Cardiac septum (tissue), 1 donor: ENCODE measurements at regions not wholly inside any gene's neighbourhood (a gene's known extent, or its start where the extent isn't known, plus 50 kb on each side); places are given as distances from the start of the nearest gene placed in this dataset.
"Not testable (repeated sequence)": the region's sequence is repeated elsewhere in the genome, so short reads cannot be mapped to it uniquely, and the experiment has no call there.

Experiments
- DNase-seq: peaks from one replicate; pipeline ENCODE4 v3.0.0-alpha.2; 2020; ENCODE audit warnings: low spot score
- intact Hi-C: fragments of 100-400 bp; cut with DNase I; formaldehyde crosslinking; loops from one replicate; pipeline ENCODE4 v1.14.0; 2022
- donor health status: DM: no; HTN: no; CAD: no.

DNA sequence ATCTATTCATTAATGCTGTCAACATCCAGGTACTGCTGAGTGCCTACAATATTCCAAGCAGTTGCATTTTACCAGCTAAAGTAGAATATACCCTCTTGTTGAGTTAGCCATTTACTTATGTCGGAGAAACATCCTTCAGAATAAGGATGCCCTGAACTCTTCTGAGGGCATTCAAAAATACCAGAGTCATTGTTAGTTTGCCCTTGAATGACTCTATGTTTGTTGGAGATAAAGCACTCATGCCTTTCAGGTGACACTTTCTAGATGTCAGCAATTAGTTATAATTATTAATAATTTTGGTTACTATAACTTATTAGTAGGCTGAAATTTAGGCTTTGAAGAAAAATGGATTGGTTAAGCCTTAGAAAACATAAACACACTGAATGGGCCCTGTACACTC is 286.2 kb upstream of the STXBP5 start:
- intact Hi-C loops = loop anchor here (10.0 kb wide), 1 partner anchor 367 kb away; no protein-coding TSS in a partner anchor
- no peak for DNase-seq

DNA sequence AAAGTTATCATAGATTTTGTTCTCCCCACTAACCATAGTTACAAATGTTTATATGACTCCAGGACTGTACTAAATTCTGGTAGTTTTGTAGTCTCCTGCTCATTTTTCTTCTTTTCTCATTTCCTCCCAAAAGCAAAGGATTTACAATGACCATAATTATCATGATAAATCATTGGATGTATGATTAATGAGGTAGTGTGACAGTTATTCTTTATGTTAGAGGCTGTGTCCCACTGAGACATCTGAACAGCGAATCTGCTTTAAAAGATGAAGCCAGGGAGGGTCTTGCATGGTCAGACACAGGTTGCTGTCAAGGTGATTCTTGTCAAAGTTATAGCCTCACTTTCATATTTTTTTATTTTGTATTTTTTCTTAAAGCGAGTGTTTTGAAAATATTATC is 285.2 kb upstream of the STXBP5 start:
- intact Hi-C loops = loop anchor here (10.0 kb wide), 1 partner anchor 366 kb away; no protein-coding TSS in a partner anchor

DNA sequence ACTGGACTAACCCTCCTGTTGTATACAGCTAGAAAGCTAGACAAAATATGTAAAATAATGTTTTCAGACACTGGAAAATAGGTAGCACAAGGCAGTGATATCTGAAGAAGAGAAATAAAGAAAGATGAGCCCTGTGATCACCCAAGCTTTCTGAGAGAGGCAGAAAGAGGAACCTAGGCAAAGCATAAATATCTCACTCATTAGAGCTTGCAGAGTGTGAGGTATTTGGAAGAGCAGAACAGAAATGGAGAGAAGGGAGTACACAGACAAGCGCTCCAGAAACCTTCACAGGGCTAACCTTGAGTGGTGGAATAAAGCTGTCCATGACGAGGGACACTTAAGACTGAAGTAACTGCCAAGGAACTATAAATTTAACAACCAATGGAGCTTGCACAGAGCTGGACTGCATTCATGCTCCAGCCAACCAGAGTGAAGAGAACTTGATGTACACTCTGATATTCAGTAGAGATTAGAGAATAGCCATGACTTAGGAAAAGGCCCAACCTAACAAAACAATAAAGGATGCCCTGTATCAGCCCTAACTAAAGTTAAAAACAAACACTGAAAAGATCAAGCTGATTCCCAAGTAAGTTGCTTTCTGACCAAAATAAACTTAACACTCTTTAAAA is 280.9 kb upstream of the STXBP5 start:
- DNase-seq = no peak
- intact Hi-C loops = no loop called here

More for the DNA sequence above, 285.2 kb upstream of the STXBP5 start:
- no peak for DNase-seq

- no peak for DNase-seq
- intact Hi-C loops = no loop called here
Observed at GRCh38 chr6:146925846-146926245, 278.4 kb upstream of the STXBP5 start.

DNA sequence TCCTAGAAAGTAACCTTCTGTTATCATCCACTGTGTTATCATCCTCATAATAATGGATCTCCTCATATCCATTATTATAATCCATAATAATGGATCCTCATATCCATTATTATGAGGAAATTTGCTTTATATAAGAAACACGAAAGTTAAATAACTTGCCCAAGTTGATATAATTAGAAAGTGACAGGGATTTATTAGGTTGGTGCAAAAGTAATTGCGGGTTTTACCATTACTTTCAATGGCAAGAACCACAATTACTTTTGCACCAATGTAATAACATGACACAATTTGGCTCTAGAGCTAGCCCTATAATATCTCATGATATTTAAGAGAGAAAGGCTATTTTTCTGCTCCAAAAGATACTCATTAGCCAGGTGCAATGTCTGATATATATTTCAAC is 275.7 kb upstream of the STXBP5 start:
- intact Hi-C loops = no loop called here
- DNase-seq = no peak

- intact Hi-C loops = no loop called here
- DNase-seq = no peak
Observed at GRCh38 chr6:146931214-146931613, 273.0 kb upstream of the STXBP5 start.

DNA sequence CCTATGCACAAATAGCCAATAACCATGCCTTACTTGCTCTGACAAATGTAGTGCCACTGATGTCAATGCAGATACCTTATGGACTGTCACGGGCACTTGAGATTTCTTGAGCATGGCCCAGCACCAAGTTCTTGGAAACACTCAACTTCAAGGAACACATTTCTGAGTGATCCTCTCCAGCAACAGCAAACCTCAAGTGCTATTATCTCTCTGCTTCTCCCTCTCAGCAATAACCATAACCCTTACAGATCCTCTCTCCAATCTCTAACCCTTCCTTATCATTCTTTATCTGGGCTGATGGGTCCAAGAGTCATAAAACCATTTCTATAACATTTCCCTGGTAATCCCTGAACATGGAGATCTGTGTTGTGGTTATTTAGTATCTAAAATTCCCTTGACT is 266.9 kb upstream of the STXBP5 start:
- DNase-seq = no peak
- intact Hi-C loops = no loop called here

- DNase-seq = no peak
- intact Hi-C loops = no loop called here
Observed at GRCh38 chr6:146938266-146938665, 266.0 kb upstream of the STXBP5 start.

DNA sequence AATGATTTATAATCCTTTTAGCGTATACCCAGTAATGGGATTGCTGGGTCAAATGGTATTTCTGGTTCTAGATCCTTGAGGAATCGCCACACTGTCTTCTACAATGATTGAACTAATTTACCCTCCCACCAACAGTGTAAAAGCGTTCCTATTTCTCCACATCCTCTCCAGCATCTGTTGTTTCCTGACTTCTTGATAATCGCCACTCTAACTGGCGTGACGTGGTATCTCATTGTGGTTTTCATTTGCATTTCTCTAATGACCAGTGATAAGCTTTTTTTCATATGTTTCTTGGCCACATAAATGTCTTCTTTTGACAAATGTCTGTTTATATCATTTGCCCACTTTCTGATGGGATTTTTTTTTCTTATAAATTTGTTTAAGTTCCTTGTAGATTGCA is 264.8 kb upstream of the STXBP5 start:
- intact Hi-C loops, DNase-seq: not testable (repeated sequence)

GRCh38 chr6:146943664-146944063 is 260.6 kb upstream of the STXBP5 start:
- DNase-seq = no peak
- intact Hi-C loops = no loop called here

DNA sequence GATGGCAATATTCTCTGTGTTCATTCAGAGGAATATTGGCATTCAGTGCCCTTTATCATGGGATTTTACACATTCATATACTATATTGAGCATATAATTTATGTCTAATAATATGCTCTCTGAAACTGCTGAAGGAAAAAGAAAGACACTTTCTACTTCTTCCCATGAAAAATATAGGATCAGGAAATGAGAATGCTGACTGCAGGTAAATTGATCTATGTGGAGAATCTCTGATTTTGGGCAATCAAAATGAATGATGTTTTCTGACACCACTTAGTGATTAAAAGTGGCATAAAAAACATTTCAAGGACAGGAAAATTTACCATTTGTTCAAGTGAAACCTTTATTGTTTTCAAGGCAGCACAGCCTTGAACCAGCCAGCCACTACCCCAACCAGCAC is 260.1 kb upstream of the STXBP5 start:
- intact Hi-C loops = no loop called here
- DNase-seq = no peak

DNA sequence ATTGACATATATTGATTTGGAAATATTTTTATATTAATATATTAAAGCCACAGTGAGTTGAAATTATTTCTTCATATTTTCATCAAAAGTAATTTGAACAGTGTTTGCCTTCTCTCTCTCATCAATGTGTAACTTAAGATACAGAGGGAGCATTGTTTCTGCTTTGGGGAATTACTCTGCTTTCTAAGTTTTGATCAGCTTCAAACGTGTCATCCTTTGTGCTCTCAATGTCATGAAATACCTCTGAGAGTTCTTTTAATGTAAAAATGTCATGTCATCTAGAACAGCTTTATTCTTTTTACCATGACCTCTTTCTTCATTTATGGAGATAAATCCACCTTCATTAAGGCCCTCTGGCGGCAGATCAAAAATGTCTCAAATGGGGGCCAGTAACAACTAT is 259.4 kb upstream of the STXBP5 start:
- DNase-seq = no peak
- intact Hi-C loops = no loop called here

GRCh38 chr6:146946559-146946958 is 257.7 kb upstream of the STXBP5 start:
- no peak for DNase-seq

DNA sequence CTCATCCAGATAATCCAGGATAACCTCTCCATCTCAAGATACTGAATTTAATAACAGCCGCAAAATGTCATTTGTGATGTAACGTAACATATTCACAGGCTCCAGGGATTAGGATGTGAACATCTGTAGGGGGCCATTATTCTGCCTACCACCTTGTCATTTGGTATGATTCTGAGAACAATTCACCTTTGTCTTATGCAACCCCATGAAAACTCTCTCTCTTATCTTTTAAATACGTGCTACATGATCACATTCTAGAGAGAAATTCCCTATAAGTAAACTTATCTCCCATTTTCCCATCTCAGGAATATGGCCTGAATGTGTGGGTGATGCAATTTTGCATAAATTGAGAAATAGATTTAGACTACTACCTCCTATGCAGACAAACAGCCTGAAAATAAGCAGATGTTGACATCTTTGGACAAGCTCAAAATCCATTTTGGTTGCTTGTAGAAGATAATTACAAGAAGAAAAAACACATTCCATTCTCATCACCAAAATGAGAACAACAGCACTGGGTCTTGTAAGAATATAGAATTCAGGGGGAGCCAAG is 255.4 kb upstream of the STXBP5 start:
- intact Hi-C loops = no loop called here
- no peak for DNase-seq

More at GRCh38 chr6:146946559-146946958, 257.7 kb upstream of the STXBP5 start:
- intact Hi-C loops = no loop called here

DNA sequence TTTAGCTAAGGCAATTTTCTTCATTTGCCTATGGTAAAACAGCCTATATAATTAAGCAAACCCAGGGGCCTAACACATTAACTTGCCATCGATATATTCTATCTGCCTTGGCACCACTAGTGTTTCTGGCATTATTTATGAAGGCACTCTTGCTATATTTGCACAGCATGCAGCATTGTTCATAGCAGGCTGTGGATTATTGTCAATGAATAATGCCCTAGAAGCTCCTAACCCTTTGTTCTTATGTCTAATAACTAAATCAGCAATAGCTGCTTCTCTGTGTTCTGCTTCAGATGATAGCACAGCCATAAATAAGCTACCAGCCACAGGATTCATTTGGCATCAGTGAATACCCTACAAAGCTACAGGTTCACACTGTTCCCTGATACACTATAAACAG is 254.8 kb upstream of the STXBP5 start:
- intact Hi-C loops = no loop called here

GRCh38 chr6:146950351-146950835 is 253.8 kb upstream of the STXBP5 start:
- no peak for DNase-seq
- intact Hi-C loops = no loop called here

More for the DNA sequence above, 254.8 kb upstream of the STXBP5 start:
- no peak for DNase-seq

DNA sequence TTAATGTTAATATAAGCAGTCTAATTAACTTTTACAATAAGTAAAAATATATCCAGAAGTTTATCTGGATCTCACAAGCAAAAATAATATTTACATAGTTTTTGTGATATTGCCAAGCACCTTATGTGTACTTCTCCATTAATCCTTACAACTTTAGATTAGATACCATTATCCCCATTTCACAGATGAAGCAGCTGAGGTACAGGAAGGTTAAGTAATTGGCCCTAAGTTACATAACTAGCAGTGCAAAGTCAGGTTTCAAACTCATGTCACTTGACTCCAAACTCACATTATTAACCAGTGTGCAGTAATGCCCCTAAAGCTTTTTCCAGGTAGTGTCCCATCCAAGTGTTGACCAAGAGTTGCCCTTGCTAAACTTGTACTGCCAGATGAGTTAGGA is 248.6 kb upstream of the STXBP5 start:
- intact Hi-C loops = no loop called here
- DNase-seq = no peak

- DNase-seq = no peak
Observed at GRCh38 chr6:146957181-146958093, 246.8 kb upstream of the STXBP5 start.

DNA sequence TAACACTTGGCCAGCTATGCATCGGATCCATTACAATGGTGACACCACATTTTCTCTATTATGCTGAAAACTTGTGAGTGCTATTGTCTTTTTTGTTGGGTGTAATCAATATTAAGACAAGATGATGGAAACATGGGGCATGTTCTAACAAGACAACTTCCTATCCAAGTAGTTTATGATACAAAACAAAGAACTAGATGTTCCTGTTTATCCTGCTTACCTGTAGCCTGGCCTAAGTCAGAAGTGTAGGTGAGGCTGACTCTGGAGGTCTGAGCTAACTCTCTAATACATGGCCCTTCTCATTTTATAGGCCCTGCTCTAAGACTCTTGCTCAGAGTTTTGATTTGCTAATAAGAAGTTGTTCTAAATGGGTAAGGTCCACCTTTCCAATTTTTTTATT is 242.4 kb upstream of the STXBP5 start:
- intact Hi-C loops = no loop called here
- DNase-seq = no peak

More at GRCh38 chr6:146957181-146958093, 246.8 kb upstream of the STXBP5 start:
- intact Hi-C loops = no loop called here

- intact Hi-C loops = no loop called here
- DNase-seq = no peak
Observed at GRCh38 chr6:146962329-146962728, 241.9 kb upstream of the STXBP5 start.
